Hepatocyte (in vitro differentiated cells): ENCODE measurements at regions not wholly inside any gene's neighbourhood (a gene's known extent, or its start where the extent isn't known, plus 50 kb on each side); places are given as distances from the start of the nearest gene placed in this dataset.

Experiments used
- DNase-seq: peaks from one replicate; pipeline ENCODE4 v3.0.0-alpha.2; 2016; ENCODE audit warnings: low spot score
- H2AFZ ChIP-seq: fragments of 200-600 bp; sonication (generic); 2 replicates; pipeline ENCODE4 v1.6.0; 2016; ENCODE audit warnings: antibody characterized with exemption, mild to moderate bottlenecking
- H3K27ac ChIP-seq: fragments of 200-600 bp; sonication (generic); 2 replicates; pipeline ENCODE4 v1.5.1; 2016; ENCODE audit warnings: mild to moderate bottlenecking
- H3K27me3 ChIP-seq: fragments of 200-600 bp; sonication (generic); 2 replicates; pipeline ENCODE4 v1.6.1; 2016
- H3K36me3 ChIP-seq: fragments of 200-600 bp; sonication (generic); replicated peaks from 2 replicates; pipeline ENCODE4 v1.5.1; 2016; ENCODE audit warnings: low read depth; ENCODE audit not compliant: insufficient read depth
- H3K4me1 ChIP-seq: fragments of 200-600 bp; sonication (generic); 2 replicates; pipeline ENCODE4 v1.5.1; 2016; ENCODE audit warnings: mild to moderate bottlenecking, moderate library complexity; ENCODE audit not compliant: insufficient read depth
- H3K4me2 ChIP-seq: fragments of 200-600 bp; sonication (generic); 2 replicates; pipeline ENCODE4 v1.6.0; 2016
- H3K4me3 ChIP-seq: fragments of 200-600 bp; sonication (generic); 2 replicates; pipeline ENCODE4 v1.5.1; 2016; ENCODE audit warnings: mild to moderate bottlenecking
- H3K79me2 ChIP-seq: fragments of 200-600 bp; sonication (generic); 2 replicates; pipeline ENCODE4 v1.6.0; 2017; ENCODE audit warnings: mild to moderate bottlenecking
- H3K9me2 ChIP-seq: fragments of 200-600 bp; sonication (generic); replicated peaks from 2 replicates; pipeline ENCODE4 v1.6.0; 2017; ENCODE audit warnings: mild to moderate bottlenecking; ENCODE audit not compliant: insufficient read depth
- H3K9me3 ChIP-seq: fragments of 200-600 bp; sonication (generic); 2 replicates; pipeline ENCODE4 v1.5.1; 2016; ENCODE audit warnings: low read depth, mild to moderate bottlenecking
- H4K20me1 ChIP-seq: fragments of 200-600 bp; sonication (generic); 2 replicates; pipeline ENCODE4 v1.6.0; 2016; ENCODE audit warnings: mild to moderate bottlenecking; ENCODE audit not compliant: insufficient read depth, poor library complexity, severe bottlenecking
- CTCF ChIP-seq: fragments of 200-600 bp; sonication (generic); IDR thresholded peaks from 2 replicates; pipeline ENCODE4 v1.5.1; 2016; ENCODE audit warnings: antibody characterized with exemption, mild to moderate bottlenecking; ENCODE audit not compliant: poor library complexity
- EZH2 ChIP-seq: fragments of 200-600 bp; sonication (generic); IDR thresholded peaks from 2 replicates; pipeline ENCODE4 v1.6.1; 2016; ENCODE audit warnings: antibody characterized with exemption, mild to moderate bottlenecking, borderline replicate concordance
- EZH2phosphoT487 ChIP-seq: fragments of 200-600 bp; sonication (generic); IDR thresholded peaks from one replicate; pipeline ENCODE4 v1.6.1; 2018; ENCODE audit warnings: antibody characterized with exemption, mild to moderate bottlenecking, low read depth, moderate library complexity; ENCODE audit not compliant: unreplicated experiment, severe bottlenecking
- WGBS: methylation state at CpG from one replicate; pipeline ENCODE4 v1.1.6; 2016; ENCODE audit warnings: low lambda C conversion rate; ENCODE audit errors: missing lambda C conversion rate; 5-methylcytosine and 5-hydroxymethylcytosine counted together

- Histone ChIP-seq H2AFZ (no peak overlapping the region), H3K36me3 (no peaks in the 10 kb centered on the region), H3K9me3 (no peaks in the 10 kb centered on the region), H3K4me3 (no peak overlapping the region), H4K20me1 (no peaks in the 10 kb centered on the region), H3K4me1 (no peaks in the 10 kb centered on the region), H3K27ac (no peak overlapping the region), H3K9me2 (no peaks in the 10 kb centered on the region), H3K27me3 (no peaks in the 10 kb centered on the region), H3K4me2 (no peak overlapping the region), H3K79me2 (no peaks in the 10 kb centered on the region)
- TF ChIP-seq EZH2phosphoT487: no peak
- TF ChIP-seq EZH2: no peak
- no peak for TF ChIP-seq CTCF
- no peak for DNase-seq
- 62% methylated on average over 17 of the region's 19 CpGs for WGBS
Measured at GRCh38 chr9:121581786-121582600, 69.4 kb upstream of the DAB2IP start.

GRCh38 chr9:121582641-121583040 lies 68.8 kb upstream of the DAB2IP start:
- Histone ChIP-seq H3K4me2 (no peak overlapping the region), H3K4me3 (no peak overlapping the region), H3K79me2 (no peaks in the 10 kb centered on the region), H3K36me3 (no peaks in the 10 kb centered on the region), H3K27me3 (no peaks in the 10 kb centered on the region), H3K9me3 (no peaks in the 10 kb centered on the region), H3K4me1 (no peaks in the 10 kb centered on the region), H2AFZ (no peak overlapping the region), H4K20me1 (no peaks in the 10 kb centered on the region), H3K27ac (no peak overlapping the region), H3K9me2 (no peaks in the 10 kb centered on the region)
- 67% methylated on average over 7 of the region's 7 CpGs for WGBS
- no peak for DNase-seq
- TF ChIP-seq EZH2phosphoT487 (no peak), CTCF (no peak), EZH2 (no peak)

- Histone ChIP-seq H2AFZ (no peak overlapping the region), H4K20me1 (no peaks in the 10 kb centered on the region), H3K4me1 (no peaks in the 10 kb centered on the region), H3K9me2 (no peaks in the 10 kb centered on the region), H3K79me2 (no peaks in the 10 kb centered on the region), H3K4me2 (no peak overlapping the region), H3K9me3 (no peaks in the 10 kb centered on the region), H3K4me3 (no peak overlapping the region), H3K36me3 (no peaks in the 10 kb centered on the region), H3K27me3 (peaks cover 3% of the 10 kb centered on the region), H3K27ac (no peak overlapping the region)
- 84% methylated on average over 4 of the region's 4 CpGs for WGBS
- no peak for DNase-seq
- TF ChIP-seq EZH2phosphoT487 (no peak), EZH2 (no peak), CTCF (no peak)
Measured at GRCh38 chr9:121584421-121584820, 67.0 kb upstream of the DAB2IP start.

GRCh38 chr9:121587863-121588262 lies 63.6 kb upstream of the DAB2IP start:
- H3K9me3 ChIP-seq: no peaks in the 10 kb centered on the region
- no peaks in the 10 kb centered on the region for H4K20me1 ChIP-seq
- WGBS: 84% methylated on average over 4 of the region's 4 CpGs
- H3K27ac ChIP-seq: no peak overlapping the region
- H2AFZ ChIP-seq: no peak overlapping the region
- H3K9me2 ChIP-seq: no peaks in the 10 kb centered on the region
- H3K79me2 ChIP-seq: no peaks in the 10 kb centered on the region
- no peak for DNase-seq
- H3K4me1 ChIP-seq: no peaks in the 10 kb centered on the region
- no peak overlapping the region for H3K4me2 ChIP-seq
- no peak overlapping the region for H3K4me3 ChIP-seq
- H3K36me3 ChIP-seq: no peaks in the 10 kb centered on the region
- H3K27me3 ChIP-seq: peaks cover 7% of the 10 kb centered on the region
- TF ChIP-seq EZH2phosphoT487: no peak
- no peak for TF ChIP-seq CTCF
- no peak for TF ChIP-seq EZH2
